RWPE1 (cell line): ENCODE measurements at regions not wholly inside any gene's neighbourhood (a gene's known extent, or its start where the extent isn't known, plus 50 kb on each side); places are given as distances from the start of the nearest gene placed in this dataset.

Experiments used
- CTCF ChIA-PET: fragments of 350-600 bp; sonication (Branson Sonifier 250); formaldehyde crosslinking; extraction: SDS; loops from one replicate; lab custom pipeline; 2021; lab: Yijun Ruan, JAX
- POLR2A ChIA-PET: fragments of 400-600 bp; formaldehyde crosslinking; extraction: SDS; loops from one replicate; lab custom pipeline; 2020; ENCODE audit warnings: antibody characterized with exemption; ENCODE audit not compliant: low non-redundant PET; lab: Yijun Ruan, JAX
- DNase-seq: peaks from one replicate; pipeline ENCODE4 v3.0.0; 2012; ENCODE audit warnings: low spot score
- H3K27ac ChIP-seq: fragments of 450-650 bp; 2 replicates; pipeline ENCODE4 v1.5.1; 2017
- CTCF ChIP-seq: fragments of 450-650 bp; conservative IDR thresholded peaks from 2 replicates; pipeline ENCODE4 v1.5.1; 2017; ENCODE audit warnings: low read depth, mild to moderate bottlenecking

GRCh38 chr1:37308031-37308960, 166.1 kb upstream of the ZC3H12A start:
- ChIA-PET POLR2A (no interaction called here), CTCF (no interaction called here)
- DNase-seq = no peak
- no peak for TF ChIP-seq CTCF
- no peak overlapping the region for H3K27ac ChIP-seq

GRCh38 chr1:37309574-37309973, 164.8 kb upstream of the ZC3H12A start:
- H3K27ac ChIP-seq = no peak overlapping the region
- POLR2A ChIA-PET = no interaction called here
- CTCF ChIA-PET = no interaction called here
- DNase-seq = no peak
- no peak for TF ChIP-seq CTCF

DNA sequence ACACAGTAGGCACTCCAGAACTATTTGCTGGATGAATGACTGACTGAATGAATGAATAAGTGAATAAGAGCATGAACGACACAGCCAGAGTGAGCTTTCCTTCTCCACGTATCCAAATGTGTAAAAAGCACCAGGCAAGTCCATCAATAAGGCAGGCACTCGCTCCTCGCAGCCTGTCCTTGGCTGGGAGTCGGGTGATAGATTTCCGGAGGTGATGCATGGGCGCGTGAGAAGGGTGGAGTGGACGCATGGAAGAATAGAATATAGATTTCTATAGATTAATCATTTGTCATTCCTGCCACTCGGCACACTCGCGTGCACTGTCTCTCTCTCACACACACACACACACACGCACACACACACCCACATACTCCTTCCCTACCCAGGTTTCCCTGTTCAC, 164.3 kb upstream of the ZC3H12A start:
- no peak for DNase-seq
- no peak overlapping the region for H3K27ac ChIP-seq
- POLR2A ChIA-PET = no interaction called here
- CTCF ChIA-PET = no interaction called here
- no peak for TF ChIP-seq CTCF

- no peak overlapping the region for H3K27ac ChIP-seq
- no peak for DNase-seq
- POLR2A ChIA-PET = no interaction called here
- TF ChIP-seq CTCF = no peak
- CTCF ChIA-PET = no interaction called here
These were observed 159.0 kb upstream of the ZC3H12A start for GRCh38 chr1:37315371-37315846.

DNA sequence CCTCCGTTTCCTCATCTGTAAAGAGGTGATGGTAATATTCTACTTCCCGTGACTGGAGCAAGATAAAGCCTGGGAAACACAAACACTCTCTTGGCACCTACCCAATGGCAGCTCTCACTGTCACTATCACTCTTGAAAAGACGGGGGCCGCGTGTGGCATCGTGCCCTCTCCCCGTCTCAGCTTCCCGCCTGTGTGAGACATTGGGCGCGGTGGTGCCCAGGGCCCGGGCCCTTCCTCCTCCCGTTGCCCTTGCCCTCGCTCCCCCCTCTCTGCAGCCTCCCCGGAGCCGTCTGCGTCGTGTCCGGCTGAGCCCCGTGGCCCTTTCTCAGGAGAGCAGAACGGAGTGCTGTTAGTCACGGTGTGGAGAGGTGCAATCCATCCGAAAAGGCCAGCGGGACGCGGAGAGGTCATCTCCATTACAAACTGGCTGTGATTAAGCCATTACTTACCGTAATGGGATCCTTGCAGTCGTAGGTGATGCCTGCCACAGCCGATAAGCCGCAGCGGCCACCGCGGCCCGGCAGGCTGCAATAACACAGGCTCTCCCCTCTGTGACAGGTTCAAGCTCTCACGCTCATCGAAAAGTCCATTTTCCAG, 156.4 kb upstream of the ZC3H12A start:
- no peak overlapping the region for H3K27ac ChIP-seq
- no peak for DNase-seq
- ChIA-PET CTCF (no interaction called here), POLR2A (no interaction called here)
- TF ChIP-seq CTCF = no peak

DNA sequence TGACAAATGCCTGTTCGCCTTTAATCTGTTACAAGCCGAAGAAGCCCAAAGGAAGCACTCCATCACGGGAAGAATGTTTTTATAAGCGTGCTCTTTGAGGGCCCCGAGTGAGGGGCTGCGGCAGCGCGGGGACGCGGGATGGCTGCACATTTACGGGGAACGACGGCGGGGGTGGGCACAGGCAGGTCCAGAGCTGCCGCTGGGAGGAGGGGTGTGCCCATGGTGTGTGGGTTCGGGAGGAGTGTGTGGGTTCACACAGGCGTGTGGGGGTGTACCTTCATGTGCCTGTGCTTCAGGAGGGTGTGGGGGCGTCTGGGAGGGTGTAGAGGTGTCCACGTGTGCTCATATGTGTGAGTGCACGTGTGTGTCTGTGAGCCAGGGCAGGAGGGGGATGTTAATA, 155.9 kb upstream of the ZC3H12A start:
- no peak for DNase-seq
- H3K27ac ChIP-seq = no peak overlapping the region
- no peak for TF ChIP-seq CTCF
- ChIA-PET POLR2A (no interaction called here), CTCF (no interaction called here)
